Loucy (cell line): ENCODE measurements at regions not wholly inside any gene's neighbourhood (a gene's known extent, or its start where the extent isn't known, plus 50 kb on each side); places are given as distances from the start of the nearest gene placed in this dataset.

ENCODE experiments used
- H2AFZ ChIP-seq: fragments of 200-600 bp; sonication (generic); 2 replicates; pipeline ENCODE4 v1.6.0; 2016; ENCODE audit warnings: antibody characterized with exemption, mild to moderate bottlenecking, low read length, moderate library complexity
- H3F3A ChIP-seq: fragments of 200-600 bp; 2 replicates; pipeline ENCODE4 v1.6.0; 2016; ENCODE audit warnings: antibody characterized with exemption, low read depth, mild to moderate bottlenecking
- H3K27me3 ChIP-seq: fragments of 200-600 bp; sonication (generic); 2 replicates; pipeline ENCODE4 v1.6.1; 2014; ENCODE audit warnings: low read length, mild to moderate bottlenecking; ENCODE audit not compliant: insufficient read depth, poor library complexity, severe bottlenecking
- H3K36me3 ChIP-seq: fragments of 200-600 bp; sonication (generic); 2 replicates; pipeline ENCODE4 v1.6.1; 2016; ENCODE audit warnings: low read length; ENCODE audit not compliant: insufficient read depth
- H3K4me1 ChIP-seq: fragments of 200-600 bp; sonication (generic); 2 replicates; pipeline ENCODE4 v1.5.1; 2014; ENCODE audit warnings: low read length, mild to moderate bottlenecking; ENCODE audit not compliant: insufficient read depth, poor library complexity, severe bottlenecking
- H3K4me2 ChIP-seq: fragments of 200-600 bp; sonication (generic); 2 replicates; pipeline ENCODE4 v1.6.0; 2014; ENCODE audit warnings: antibody characterized with exemption, low read length, low read depth, mild to moderate bottlenecking; ENCODE audit not compliant: poor library complexity, severe bottlenecking
- H3K4me3 ChIP-seq: fragments of 200-600 bp; sonication (generic); 2 replicates; pipeline ENCODE4 v1.5.1; 2014; ENCODE audit warnings: low read length, mild to moderate bottlenecking, mixed read lengths; ENCODE audit not compliant: poor library complexity, severe bottlenecking
- H3K79me2 ChIP-seq: fragments of 200-600 bp; sonication (generic); 2 replicates; pipeline ENCODE4 v1.6.1; 2014; ENCODE audit warnings: low read length; ENCODE audit not compliant: insufficient read depth
- H3K9ac ChIP-seq: fragments of 200-600 bp; sonication (generic); 2 replicates; pipeline ENCODE4 v1.6.0; 2014; ENCODE audit warnings: mild to moderate bottlenecking, low read depth, low read length, moderate library complexity; ENCODE audit not compliant: poor library complexity, severe bottlenecking
- H3K9me2 ChIP-seq: fragments of 200-600 bp; sonication (generic); replicated peaks from 2 replicates; pipeline ENCODE4 v1.6.1; 2016; ENCODE audit warnings: low read depth, low read length, mixed read lengths
- H3K9me3 ChIP-seq: fragments of 200-600 bp; sonication (generic); 2 replicates; pipeline ENCODE4 v1.6.1; 2014; ENCODE audit warnings: mild to moderate bottlenecking, antibody characterized with exemption, low read length, low read depth; ENCODE audit not compliant: insufficient read depth
- H4K20me1 ChIP-seq: fragments of 200-600 bp; sonication (generic); 2 replicates; pipeline ENCODE4 v1.6.0; 2014; ENCODE audit warnings: antibody characterized with exemption, low read length, mild to moderate bottlenecking; ENCODE audit not compliant: insufficient read depth, poor library complexity, severe bottlenecking
- CTCF ChIP-seq: fragments of 200-600 bp; sonication (generic); conservative IDR thresholded peaks from 2 replicates; pipeline ENCODE4 v1.5.1; 2014; ENCODE audit warnings: mild to moderate bottlenecking, antibody characterized with exemption, low read length
- EZH2phosphoT487 ChIP-seq: fragments of 200-600 bp; IDR thresholded peaks from 2 replicates; pipeline ENCODE4 v1.6.1; 2018; ENCODE audit warnings: antibody characterized with exemption, mild to moderate bottlenecking, moderate library complexity, borderline replicate concordance

DNA sequence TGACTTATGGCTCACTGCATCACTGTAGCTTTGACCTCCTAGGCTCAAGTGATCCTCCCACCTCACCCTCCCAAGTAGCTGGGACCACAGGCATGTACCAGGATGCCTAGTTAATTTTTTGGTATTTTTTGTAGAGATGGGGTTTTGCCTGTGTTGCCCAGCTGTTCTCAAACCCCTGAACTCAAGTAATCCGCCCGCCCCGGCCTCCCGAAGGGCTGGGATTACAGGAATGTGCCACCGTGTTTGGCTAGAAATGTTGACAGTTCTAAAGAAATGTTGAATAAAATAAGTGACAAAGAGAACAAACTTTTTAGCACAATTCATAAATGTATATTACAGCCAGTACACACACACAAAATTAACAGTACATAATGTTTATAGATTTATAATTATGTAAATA lies 1586.1 kb downstream of the NCAM2 start:
- no peak for TF ChIP-seq CTCF
- no peak for TF ChIP-seq EZH2phosphoT487
- Histone ChIP-seq H3K4me3 (no peak overlapping the region), H3K4me2 (no peak overlapping the region), H4K20me1 (no peaks in the 10 kb centered on the region), H3F3A (no peaks in the 10 kb centered on the region), H2AFZ (no peak overlapping the region), H3K27me3 (no peaks in the 10 kb centered on the region), H3K4me1 (no peaks in the 10 kb centered on the region), H3K9me3 (no peaks in the 10 kb centered on the region), H3K79me2 (no peaks in the 10 kb centered on the region), H3K9me2 (no peaks in the 10 kb centered on the region), H3K36me3 (no peaks in the 10 kb centered on the region), H3K9ac (no peak overlapping the region)

DNA sequence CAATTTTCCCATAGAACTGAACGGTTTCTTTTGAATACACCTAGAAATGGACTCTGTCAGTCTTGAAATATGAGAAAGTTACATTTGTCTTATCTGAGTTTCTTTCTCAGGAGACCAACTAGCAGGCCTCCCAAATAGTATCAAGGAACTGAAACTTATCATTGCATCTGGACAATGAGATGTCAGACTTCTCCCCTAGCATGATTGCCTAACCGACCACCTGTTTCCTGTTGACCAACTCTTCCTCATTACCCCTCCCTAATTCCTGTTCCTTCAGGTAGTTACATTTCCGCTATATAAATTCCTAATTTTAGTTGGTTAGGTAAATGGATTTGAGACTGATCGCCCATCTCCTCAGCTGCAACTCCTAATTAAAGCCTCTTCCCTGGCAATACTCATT lies 1587.3 kb downstream of the NCAM2 start:
- H3K36me3 ChIP-seq: no peaks in the 10 kb centered on the region
- no peaks in the 10 kb centered on the region for H3K9me3 ChIP-seq
- no peak overlapping the region for H3K9ac ChIP-seq
- no peaks in the 10 kb centered on the region for H4K20me1 ChIP-seq
- no peak overlapping the region for H3K4me2 ChIP-seq
- no peaks in the 10 kb centered on the region for H3K4me1 ChIP-seq
- no peaks in the 10 kb centered on the region for H3F3A ChIP-seq
- H3K27me3 ChIP-seq: no peaks in the 10 kb centered on the region
- H3K79me2 ChIP-seq: no peaks in the 10 kb centered on the region
- no peak overlapping the region for H2AFZ ChIP-seq
- no peak for TF ChIP-seq EZH2phosphoT487
- no peak for TF ChIP-seq CTCF
- no peaks in the 10 kb centered on the region for H3K9me2 ChIP-seq
- H3K4me3 ChIP-seq: no peak overlapping the region

GRCh38 chr21:22597660-22598255 lies 1599.5 kb downstream of the NCAM2 start:
- H3K4me1 ChIP-seq: no peaks in the 10 kb centered on the region
- no peaks in the 10 kb centered on the region for H3F3A ChIP-seq
- H3K79me2 ChIP-seq: no peaks in the 10 kb centered on the region
- H3K4me2 ChIP-seq: no peak overlapping the region
- no peak overlapping the region for H2AFZ ChIP-seq
- no peaks in the 10 kb centered on the region for H3K36me3 ChIP-seq
- H4K20me1 ChIP-seq: no peaks in the 10 kb centered on the region
- H3K27me3 ChIP-seq: no peaks in the 10 kb centered on the region
- no peaks in the 10 kb centered on the region for H3K9me3 ChIP-seq
- H3K9ac ChIP-seq: no peak overlapping the region
- H3K4me3 ChIP-seq: no peak overlapping the region
- no peaks in the 10 kb centered on the region for H3K9me2 ChIP-seq
- no peak for TF ChIP-seq EZH2phosphoT487
- TF ChIP-seq CTCF: no peak
